ENCODE measurements at regions not wholly inside any gene's neighbourhood (a gene's known extent, or its start where the extent isn't known, plus 50 kb on each side); places are given as distances from the start of the nearest gene placed in this dataset.

GRCh38 chr12:84329938-84330337, 582.7 kb downstream of the SLC6A15 start:
- TF ChIP-seq, protein P1, sequence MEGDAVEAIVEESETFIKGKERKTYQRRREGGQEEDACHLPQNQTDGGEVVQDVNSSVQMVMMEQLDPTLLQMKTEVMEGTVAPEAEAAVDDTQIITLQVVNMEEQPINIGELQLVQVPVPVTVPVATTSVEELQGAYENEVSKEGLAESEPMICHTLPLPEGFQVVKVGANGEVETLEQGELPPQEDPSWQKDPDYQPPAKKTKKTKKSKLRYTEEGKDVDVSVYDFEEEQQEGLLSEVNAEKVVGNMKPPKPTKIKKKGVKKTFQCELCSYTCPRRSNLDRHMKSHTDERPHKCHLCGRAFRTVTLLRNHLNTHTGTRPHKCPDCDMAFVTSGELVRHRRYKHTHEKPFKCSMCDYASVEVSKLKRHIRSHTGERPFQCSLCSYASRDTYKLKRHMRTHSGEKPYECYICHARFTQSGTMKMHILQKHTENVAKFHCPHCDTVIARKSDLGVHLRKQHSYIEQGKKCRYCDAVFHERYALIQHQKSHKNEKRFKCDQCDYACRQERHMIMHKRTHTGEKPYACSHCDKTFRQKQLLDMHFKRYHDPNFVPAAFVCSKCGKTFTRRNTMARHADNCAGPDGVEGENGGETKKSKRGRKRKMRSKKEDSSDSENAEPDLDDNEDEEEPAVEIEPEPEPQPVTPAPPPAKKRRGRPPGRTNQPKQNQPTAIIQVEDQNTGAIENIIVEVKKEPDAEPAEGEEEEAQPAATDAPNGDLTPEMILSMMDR (IDR thresholded peaks at IDR 0.05; ENCODE audit: insufficient read depth, low read depth, low read length) = no peak
- no peak for TF ChIP-seq EZH2 (IDR thresholded peaks at IDR 0.05; ENCODE audit: insufficient read depth, low read length)

Data from astrocyte (in vitro differentiated cells and primary cell).